HG03280 (cell line): ENCODE measurements at regions not wholly inside any gene's neighbourhood (a gene's known extent, or its start where the extent isn't known, plus 50 kb on each side); places are given as distances from the start of the nearest gene placed in this dataset.

Source experiments
- ATAC-seq: cut with Tn5 transposase; IDR thresholded peaks from one replicate; pipeline ENCODE4 v1.9.1; 2021; ENCODE audit warnings: mild to moderate bottlenecking, moderate library complexity; ENCODE audit not compliant: unreplicated experiment

- ATAC-seq: no peak
These were observed 174.8 kb upstream of the DYNLRB2 start for GRCh38 chr16:80366023-80366422.

GRCh38 chr16:80362816-80363215 lies 178.0 kb upstream of the DYNLRB2 start:
- no peak for ATAC-seq

GRCh38 chr16:80356365-80356764 lies 184.4 kb upstream of the DYNLRB2 start:
- no peak for ATAC-seq

DNA sequence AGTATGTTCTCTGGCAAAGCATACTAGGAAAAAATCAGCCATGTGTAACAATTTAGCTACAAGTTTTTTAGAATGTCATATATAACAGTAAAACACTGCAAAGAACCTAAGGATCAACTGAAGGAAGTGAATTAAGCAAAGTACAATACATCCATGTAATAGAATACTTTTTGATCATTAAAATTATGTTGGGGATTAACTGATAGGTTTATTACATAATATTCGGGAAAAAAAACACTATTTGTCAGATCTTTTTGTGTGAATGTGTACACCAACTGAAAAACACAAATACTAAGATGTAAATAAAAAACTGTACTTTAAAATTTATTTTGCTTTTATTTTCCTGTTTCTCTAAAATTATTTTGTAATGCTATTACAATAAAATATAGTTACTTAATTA lies 185.5 kb upstream of the DYNLRB2 start:
- ATAC-seq: no peak

- no peak for ATAC-seq
These were observed 190.7 kb upstream of the DYNLRB2 start for GRCh38 chr16:80350061-80350460.

GRCh38 chr16:80347900-80348299 lies 192.9 kb upstream of the DYNLRB2 start:
- no peak for ATAC-seq

GRCh38 chr16:80347002-80347401 lies 193.8 kb upstream of the DYNLRB2 start:
- no peak for ATAC-seq

GRCh38 chr16:80346111-80346632 lies 194.6 kb upstream of the DYNLRB2 start:
- ATAC-seq: no peak

- no peak for ATAC-seq
These were observed 195.1 kb upstream of the DYNLRB2 start for GRCh38 chr16:80345701-80346100.

- no peak for ATAC-seq
These were observed 196.2 kb upstream of the DYNLRB2 start for GRCh38 chr16:80344570-80344969.

DNA sequence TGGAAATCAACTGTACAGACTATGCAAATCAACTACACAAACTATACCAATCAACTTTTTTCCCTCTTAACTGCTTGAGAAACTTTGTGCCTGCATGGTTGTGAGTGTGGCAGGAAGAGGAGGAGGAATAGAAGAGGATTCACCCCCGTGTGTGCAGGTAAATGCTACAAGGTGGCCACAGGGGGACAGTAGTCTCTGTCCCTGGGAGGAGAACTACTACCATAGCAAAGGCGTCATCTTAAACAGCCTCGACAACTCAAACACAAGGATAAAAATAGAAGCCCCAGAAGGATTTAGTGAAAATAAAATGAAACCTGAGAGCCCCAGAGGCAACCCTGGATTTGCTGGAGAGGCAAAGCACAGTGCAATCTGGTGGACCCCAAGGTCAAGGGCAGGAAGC lies 199.5 kb upstream of the DYNLRB2 start:
- no peak for ATAC-seq

- ATAC-seq: no peak
These were observed 203.0 kb upstream of the DYNLRB2 start for GRCh38 chr16:80337786-80338185.

DNA sequence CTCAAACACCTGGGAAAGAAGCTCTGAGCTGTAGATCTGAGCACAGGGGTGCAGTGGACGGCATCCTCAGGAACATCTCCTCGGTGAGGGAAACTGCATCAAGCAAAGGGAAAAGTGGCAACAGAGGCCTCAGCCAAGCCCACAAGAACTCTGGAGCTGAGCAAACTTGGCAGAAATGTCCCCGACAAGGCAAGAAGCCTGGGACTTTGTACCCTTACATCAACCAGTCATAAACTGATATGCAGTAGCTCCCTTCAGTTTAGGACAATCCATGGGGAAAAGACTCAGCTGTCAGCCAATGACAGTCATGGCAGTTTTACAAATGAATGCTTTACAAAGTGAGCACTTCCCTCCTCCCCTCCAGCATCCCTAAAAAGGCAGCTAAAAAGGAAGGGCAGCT lies 210.0 kb upstream of the DYNLRB2 start:
- ATAC-seq: no peak

DNA sequence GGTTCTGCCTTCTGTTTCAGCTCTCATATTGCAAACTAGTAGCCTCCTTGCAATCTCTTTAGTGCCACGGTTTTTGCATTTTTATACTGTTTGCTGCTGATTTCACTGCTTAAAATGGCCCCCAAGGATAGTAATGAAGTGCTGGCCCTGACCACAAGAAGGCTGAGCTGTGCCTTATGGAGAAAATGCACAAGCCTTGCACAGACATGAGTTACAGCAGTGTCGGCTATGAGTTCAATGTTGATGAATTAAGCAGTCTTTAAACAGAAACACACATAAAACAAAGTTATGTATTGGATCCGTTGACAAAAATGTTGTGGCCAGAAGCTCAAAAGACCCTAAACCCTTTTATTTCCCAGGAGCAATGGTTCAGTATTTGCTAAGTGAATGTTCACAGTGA lies 210.6 kb upstream of the DYNLRB2 start:
- no peak for ATAC-seq

DNA sequence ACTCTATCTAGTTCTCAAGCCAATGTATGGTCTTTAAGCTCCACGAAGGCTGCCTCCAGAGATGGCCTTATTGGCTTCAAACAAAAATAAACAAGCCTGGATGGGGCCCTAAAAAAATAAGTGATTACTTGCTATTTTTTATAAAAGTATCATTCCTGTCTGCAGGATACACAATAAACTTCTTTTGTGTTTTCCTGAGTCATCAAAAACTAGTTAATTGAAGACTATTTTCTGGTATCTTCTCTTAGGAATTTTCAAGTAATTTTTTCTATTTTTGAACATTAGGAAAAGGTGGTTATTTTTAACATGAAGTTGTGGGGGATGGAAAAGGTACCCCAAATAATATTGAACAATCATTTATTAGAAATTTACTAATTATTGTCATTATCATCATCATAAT lies 213.1 kb upstream of the DYNLRB2 start:
- ATAC-seq: no peak

DNA sequence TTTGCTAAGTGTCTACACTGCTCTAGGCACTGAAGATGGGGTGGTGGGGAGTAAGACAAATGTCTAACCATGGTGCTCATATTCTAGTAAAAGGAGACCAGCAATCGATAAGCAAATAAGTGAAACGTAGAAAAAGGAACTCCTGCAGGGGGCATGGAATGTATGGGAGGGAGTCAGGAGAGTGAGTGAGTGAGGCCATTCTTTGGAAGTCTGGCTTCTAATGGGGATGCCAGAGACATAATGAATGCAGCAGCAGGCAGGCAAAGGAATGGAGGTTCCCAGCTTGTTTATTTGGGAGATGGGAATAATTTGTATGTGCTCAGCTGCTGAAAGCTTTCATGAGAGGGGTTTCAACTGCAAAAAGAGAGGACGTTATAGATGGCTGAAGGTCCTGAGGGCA lies 216.4 kb upstream of the DYNLRB2 start:
- ATAC-seq: no peak

GRCh38 chr16:80323808-80324195 lies 217.0 kb upstream of the DYNLRB2 start:
- no peak for ATAC-seq

DNA sequence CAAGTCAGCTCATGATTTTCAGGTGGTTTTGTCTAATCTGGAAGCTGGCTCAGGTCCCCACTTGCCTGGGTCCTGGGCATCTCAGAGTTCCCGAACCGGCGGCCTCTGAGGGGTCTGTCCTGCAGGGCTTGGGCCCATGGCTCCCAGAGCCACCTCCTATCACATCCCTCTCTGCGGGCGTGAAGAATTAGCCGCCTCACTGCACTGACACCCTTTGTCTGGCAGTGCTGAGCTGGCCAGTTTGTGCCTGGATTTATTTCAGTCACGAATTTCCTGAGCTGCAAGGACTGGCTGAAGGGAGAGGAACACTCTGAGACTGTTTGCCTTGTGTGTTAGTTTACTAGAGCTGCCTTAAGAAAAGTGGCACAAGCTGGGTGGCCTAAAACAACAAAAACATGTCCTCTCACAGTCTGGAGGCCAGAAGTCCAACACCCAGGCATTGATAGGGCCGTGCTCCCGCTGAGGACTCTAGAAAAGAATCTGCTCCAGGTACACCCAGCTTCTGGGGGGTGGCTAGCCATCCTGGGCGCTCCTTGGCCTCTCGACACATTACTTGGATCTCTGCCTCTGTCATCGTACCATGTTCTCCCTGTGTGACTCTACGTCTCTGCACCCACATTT lies 217.5 kb upstream of the DYNLRB2 start:
- no peak for ATAC-seq

DNA sequence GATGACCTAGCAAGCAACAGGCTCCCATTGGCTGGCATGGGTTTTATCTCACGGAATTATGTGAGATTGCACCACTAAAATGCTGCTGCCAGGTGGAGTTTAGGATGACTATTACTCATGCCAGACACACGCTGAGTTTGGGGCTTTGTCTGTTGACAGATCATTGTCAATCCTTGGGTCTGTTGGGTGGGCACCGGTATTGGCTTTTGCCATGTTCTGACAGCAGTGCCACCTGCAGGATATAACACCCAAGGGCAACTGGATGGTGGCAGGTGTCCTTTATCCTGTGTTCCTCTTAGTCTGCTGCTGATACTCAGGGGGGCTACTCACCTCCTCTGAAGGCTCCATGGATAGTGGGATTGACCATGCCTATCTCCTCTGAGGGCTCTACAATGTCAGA lies 221.6 kb upstream of the DYNLRB2 start:
- ATAC-seq: no peak

DNA sequence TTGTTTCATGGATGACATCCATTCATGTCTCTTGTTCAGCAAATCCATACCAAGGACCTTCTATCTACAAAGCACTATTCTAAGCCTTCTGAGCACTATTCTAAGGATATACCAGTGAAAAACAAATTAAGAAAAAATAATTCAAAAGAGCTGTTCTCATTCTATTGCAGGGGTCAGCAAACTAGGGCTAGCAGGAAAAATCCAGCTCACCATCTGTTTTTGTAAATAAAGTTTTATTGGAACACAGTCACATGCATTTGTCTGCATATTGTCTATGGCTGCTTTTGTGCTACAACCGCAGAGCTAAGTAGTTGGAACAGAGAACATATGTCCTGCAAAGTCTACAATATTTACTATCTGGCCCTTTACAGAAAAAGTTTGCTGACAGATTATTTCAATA lies 222.7 kb upstream of the DYNLRB2 start:
- no peak for ATAC-seq

- no peak for ATAC-seq
These were observed 223.2 kb upstream of the DYNLRB2 start for GRCh38 chr16:80317599-80318037.

DNA sequence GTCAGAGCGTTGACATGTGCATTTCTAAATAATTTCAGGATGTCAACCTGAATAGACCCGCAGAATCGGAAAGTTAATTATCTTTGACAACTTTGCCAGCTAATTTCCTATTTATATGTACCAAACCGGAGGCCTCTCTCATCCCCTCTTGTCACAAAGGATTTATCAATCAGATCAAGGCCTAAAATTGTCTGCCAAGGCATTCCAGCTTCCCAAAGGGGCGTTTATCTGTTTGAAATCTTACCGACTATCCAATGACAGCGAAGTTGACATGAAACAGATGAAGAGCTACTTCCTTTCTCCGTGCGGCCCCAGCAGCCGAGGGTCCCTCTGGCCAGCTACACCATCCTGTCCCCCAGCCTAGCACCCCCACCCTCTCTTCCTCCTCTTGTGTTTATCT lies 223.7 kb upstream of the DYNLRB2 start:
- no peak for ATAC-seq

GRCh38 chr16:80314042-80314441 lies 226.8 kb upstream of the DYNLRB2 start:
- ATAC-seq: no peak
